ENCODE measurements at regions not wholly inside any gene's neighbourhood (a gene's known extent, or its start where the extent isn't known, plus 50 kb on each side); places are given as distances from the start of the nearest gene placed in this dataset.

GRCh38 chr3:87084868-87085267, 93.9 kb upstream of the VGLL3 start:
- no peaks in the 10 kb centered on the region for H3K79me2 ChIP-seq (ENCODE audit: control insufficient read depth, insufficient read depth, low read length)
- ChIA-PET POLR2A (no interaction called here), CTCF (interaction anchor here (6.6 kb wide), 1 partner anchor 311 kb away, joined by 90 read pairs; no protein-coding TSS in a partner anchor)
- DNase-seq (ENCODE audit: low read depth, low spot score) = no peak
- no peak overlapping the region for H3K4me2 ChIP-seq (ENCODE audit: insufficient read depth, low read length)
- H3K36me3 ChIP-seq (ENCODE audit: control insufficient read depth in 2 of 2, extremely low read depth in 1 of 2, insufficient read depth in 2 of 2, low read length in 2 of 2) = no peaks in the 10 kb centered on the region
- no peak overlapping the region for H2AFZ ChIP-seq (ENCODE audit: low read depth, low read length)
- H3K9ac ChIP-seq (replicated peaks; ENCODE audit: extremely low read depth, insufficient read depth, low read length) = no peak overlapping the region
- H4K20me1 ChIP-seq (replicated peaks; ENCODE audit: control insufficient read depth, extremely low read depth, insufficient read depth, low read length) = no peaks in the 10 kb centered on the region
- H3K27ac ChIP-seq (ENCODE audit: insufficient read depth, low read depth, low read length) = no peak overlapping the region
- no peaks in the 10 kb centered on the region for H3K9me3 ChIP-seq (replicated peaks; ENCODE audit: control insufficient read depth, insufficient read depth, low read length)
- intact Hi-C loops (cut with micrococcal nuclease) (loop anchor here (5.0 to 10.0 kb wide), 2 partner anchors 82 to 380 kb away; no protein-coding TSS in a partner anchor), dilution Hi-C loops (cut with MboI; ENCODE audit: extremely low pct_ligation_motif_present, low sequenced_read_pairs) (no loop called here)
- no peaks in the 10 kb centered on the region for H3K27me3 ChIP-seq (ENCODE audit: control insufficient read depth in 2 of 2, insufficient read depth in 2 of 2, low read length in 2 of 2)
- FAIRE-seq = no peak
- H3K9me1 ChIP-seq (replicated peaks; ENCODE audit: control insufficient read depth, extremely low read depth, insufficient read depth, low read length) = no peaks in the 10 kb centered on the region
- H3K4me1 ChIP-seq (ENCODE audit: control insufficient read depth, extremely low read depth, insufficient read depth, low read length) = peaks cover 6% of the 10 kb centered on the region
- no peak overlapping the region for H3K4me3 ChIP-seq (replicated peaks in 1 of 3; ENCODE audit: insufficient read depth in 1 of 3, low read depth in 1 of 3, low read length in 3 of 3)
- TF ChIP-seq EZH2 (IDR thresholded peaks at IDR 0.05; ENCODE audit: borderline replicate concordance, low read depth, low read length, severe bottlenecking) (no peak), FOS (IDR thresholded peaks at IDR 0.05; ENCODE audit: borderline replicate concordance, insufficient read depth, low read length) (no peak), MYC (IDR thresholded peaks at IDR 0.05; ENCODE audit: low read depth, low read length) (no peak)
- BruUV-seq (replicated peaks) = no TSS peak

- Histone ChIP-seq H3K27ac (ENCODE audit: insufficient read depth, low read depth, low read length) (no peak overlapping the region), H3K9me3 (replicated peaks; ENCODE audit: control insufficient read depth, insufficient read depth, low read length) (no peaks in the 10 kb centered on the region), H4K20me1 (replicated peaks; ENCODE audit: control insufficient read depth, extremely low read depth, insufficient read depth, low read length) (no peaks in the 10 kb centered on the region), H3K4me1 (ENCODE audit: control insufficient read depth, extremely low read depth, insufficient read depth, low read length) (no peaks in the 10 kb centered on the region), H3K4me3 (replicated peaks in 1 of 3; ENCODE audit: insufficient read depth in 1 of 3, low read depth in 1 of 3, low read length in 3 of 3) (no peak overlapping the region), H3K9me1 (replicated peaks; ENCODE audit: control insufficient read depth, extremely low read depth, insufficient read depth, low read length) (no peaks in the 10 kb centered on the region), H3K9ac (replicated peaks; ENCODE audit: extremely low read depth, insufficient read depth, low read length) (no peak overlapping the region), H3K36me3 (ENCODE audit: control insufficient read depth in 2 of 2, extremely low read depth in 1 of 2, insufficient read depth in 2 of 2, low read length in 2 of 2) (no peaks in the 10 kb centered on the region), H3K79me2 (ENCODE audit: control insufficient read depth, insufficient read depth, low read length) (no peaks in the 10 kb centered on the region), H3K4me2 (ENCODE audit: insufficient read depth, low read length) (no peak overlapping the region), H3K27me3 (ENCODE audit: control insufficient read depth in 2 of 2, insufficient read depth in 2 of 2, low read length in 2 of 2) (no peaks in the 10 kb centered on the region), H2AFZ (ENCODE audit: low read depth, low read length) (no peak overlapping the region)
- intact Hi-C loops (cut with micrococcal nuclease) = loop anchor here (1.0 to 10.0 kb wide), 3 partner anchors 114 to 378 kb away; no protein-coding TSS in a partner anchor
- dilution Hi-C loops (cut with MboI; ENCODE audit: extremely low pct_ligation_motif_present, low sequenced_read_pairs) = no loop called here
- TF ChIP-seq GATA2 (IDR thresholded peaks at IDR 0.05; ENCODE audit: insufficient read depth, insufficient read length, low read depth, low read length) = no peak
- TF ChIP-seq CTCF (IDR thresholded peaks at IDR 0.05; ENCODE audit: extremely low read depth in 1 of 2, insufficient read depth in 1 of 2, low read depth in 1 of 2, low read length in 2 of 2) = peak; percentile 20 to 27
- no TSS peak for BruUV-seq (replicated peaks)
- peak; percentile 44 for FAIRE-seq
- POLR2A ChIA-PET = no interaction called here
- peak; percentile 34 for DNase-seq (ENCODE audit: low read depth, low spot score)
- CTCF ChIA-PET = interaction anchor here (0.6 to 6.6 kb wide), 13 partner anchors 19 to 381 kb away, joined by 3 to 90 read pairs (median 5); partner anchors contain the start of gene VGLL3
Observed at GRCh38 chr3:87082796-87083440, 92.0 kb upstream of the VGLL3 start.
